NCI-H345 (cell line): ENCODE measurements at regions not wholly inside any gene's neighbourhood (a gene's known extent, or its start where the extent isn't known, plus 50 kb on each side); places are given as distances from the start of the nearest gene placed in this dataset.
A peak's percentile ranks its signal among the peaks of the same experiment; 100 is the strongest.
"Not testable (repeated sequence)": the region's sequence is repeated elsewhere in the genome, so short reads cannot be mapped to it uniquely, and the experiment has no call there.

Source experiments
- DNase-seq: peaks from one replicate; lab custom pipeline; 2025; lab: John Stamatoyannopoulos, UW

- no peak for DNase-seq
These were observed 57.4 kb upstream of the ZBTB20 start for GRCh38 chr3:115204475-115204874.

- no peak for DNase-seq
These were observed 61.1 kb upstream of the ZBTB20 start for GRCh38 chr3:115208066-115208750.

DNA sequence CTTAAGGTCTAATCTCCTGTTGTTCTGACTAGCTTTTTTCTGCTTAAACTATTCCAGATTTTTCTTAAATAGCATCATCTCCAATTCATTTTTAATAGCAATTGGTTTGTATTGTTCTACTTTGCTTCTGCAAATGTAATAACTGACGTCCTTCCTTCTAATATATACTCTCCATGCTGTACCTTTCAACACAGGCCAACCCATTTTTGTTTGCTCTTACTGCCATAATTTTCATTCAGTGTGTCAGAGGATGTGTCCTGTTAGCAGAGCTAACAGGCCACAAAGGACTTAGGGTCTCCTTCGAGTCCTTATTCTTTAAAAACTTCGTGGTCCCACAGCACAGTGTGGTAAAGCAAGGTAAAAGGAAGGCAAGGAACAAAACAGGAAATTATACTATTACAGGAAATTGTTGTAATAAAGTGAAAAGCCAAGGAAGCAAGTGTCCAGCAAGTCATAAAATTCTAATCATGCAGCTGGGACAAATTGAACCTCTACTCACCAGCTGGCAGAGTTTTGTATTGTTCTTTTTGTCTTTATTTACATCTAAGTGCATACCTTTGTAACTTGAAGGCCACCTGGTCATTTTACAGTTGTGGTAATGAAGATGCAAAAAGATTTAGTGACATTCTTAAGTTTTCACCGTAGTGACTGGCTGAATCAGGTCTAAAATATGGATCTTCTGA, 64.9 kb upstream of the ZBTB20 start:
- DNase-seq = no peak

DNA sequence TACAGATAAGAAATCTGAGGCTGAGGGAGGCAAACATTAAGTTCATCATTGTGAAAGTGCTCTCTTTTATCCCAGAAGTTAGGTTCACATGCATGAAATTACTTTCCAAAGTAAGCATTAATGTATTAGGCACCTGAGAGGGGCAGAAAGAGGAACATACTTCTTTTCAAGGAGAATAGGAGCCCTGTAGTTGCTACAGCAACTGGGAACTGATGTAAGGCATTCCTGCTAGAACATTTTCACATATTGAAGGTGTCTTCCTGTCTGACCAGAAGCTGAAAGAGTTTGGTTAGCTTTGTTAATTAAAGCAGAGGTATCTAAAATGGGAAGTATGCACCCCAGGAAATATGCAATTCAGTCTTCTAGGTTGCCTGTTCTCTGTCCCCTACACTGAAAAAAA, 65.5 kb upstream of the ZBTB20 start:
- no peak for DNase-seq

- DNase-seq = not testable (repeated sequence)
These were observed 66.0 kb upstream of the ZBTB20 start for GRCh38 chr3:115213052-115213451.

- DNase-seq = no peak
These were observed 70.2 kb upstream of the ZBTB20 start for GRCh38 chr3:115217292-115217677.

GRCh38 chr3:115217678-115218451, 70.8 kb upstream of the ZBTB20 start:
- DNase-seq = peak; percentile 46

- DNase-seq = no peak
These were observed 71.8 kb upstream of the ZBTB20 start for GRCh38 chr3:115218859-115219258.

GRCh38 chr3:115224687-115225086, 77.6 kb upstream of the ZBTB20 start:
- DNase-seq = no peak

DNA sequence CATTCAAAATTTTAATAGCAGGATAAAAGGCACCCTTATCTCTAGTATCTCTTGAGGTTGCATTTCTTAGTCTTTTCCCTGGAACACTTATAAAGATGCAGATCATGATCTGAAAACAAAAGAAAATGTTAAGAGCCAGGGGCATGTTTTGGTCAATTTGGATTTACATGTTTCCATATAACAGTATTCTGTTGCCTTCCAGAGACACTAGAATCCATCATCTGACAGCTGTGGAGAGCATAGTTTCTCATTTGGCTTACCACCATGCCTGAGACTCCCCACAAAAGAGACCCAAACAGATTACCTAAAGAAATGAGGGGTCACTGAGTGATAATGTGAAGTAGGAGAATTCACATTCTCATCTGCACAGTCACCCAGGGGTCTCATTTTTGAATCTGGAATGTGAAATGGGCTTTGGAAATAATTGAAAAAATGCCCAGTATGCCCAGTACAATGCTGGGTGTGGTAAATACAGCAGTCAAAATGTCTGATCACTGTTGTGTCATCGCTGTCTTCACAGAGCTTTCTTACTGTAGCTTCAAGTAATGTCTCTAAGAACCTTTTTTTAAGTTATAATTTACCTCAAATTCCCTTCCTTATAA, 79.9 kb upstream of the ZBTB20 start:
- no peak for DNase-seq

- DNase-seq = no peak
These were observed 80.4 kb upstream of the ZBTB20 start for GRCh38 chr3:115227461-115227860.

GRCh38 chr3:115228266-115228665, 81.2 kb upstream of the ZBTB20 start:
- no peak for DNase-seq

- no peak for DNase-seq
These were observed 85.1 kb upstream of the ZBTB20 start for GRCh38 chr3:115232167-115232566.

DNA sequence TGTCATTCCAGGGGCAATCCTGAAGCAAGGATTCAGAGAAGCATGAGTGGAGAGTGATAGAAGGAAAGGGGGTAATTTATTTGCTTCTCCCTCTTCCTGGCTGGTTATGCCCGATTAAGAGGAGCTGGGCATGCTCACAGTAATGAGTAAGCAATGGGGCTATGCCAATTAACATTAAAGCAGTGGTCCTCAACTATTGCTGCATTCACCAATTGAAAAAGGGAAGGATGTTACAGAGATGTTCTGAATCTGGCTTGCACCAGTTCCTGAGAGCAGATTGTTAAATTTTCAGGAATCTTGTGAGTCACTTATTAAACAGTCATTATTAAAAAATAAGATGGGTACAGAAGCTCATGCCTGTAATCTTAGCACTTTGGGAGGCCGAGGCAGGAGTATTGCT, 85.9 kb upstream of the ZBTB20 start:
- DNase-seq = no peak

DNA sequence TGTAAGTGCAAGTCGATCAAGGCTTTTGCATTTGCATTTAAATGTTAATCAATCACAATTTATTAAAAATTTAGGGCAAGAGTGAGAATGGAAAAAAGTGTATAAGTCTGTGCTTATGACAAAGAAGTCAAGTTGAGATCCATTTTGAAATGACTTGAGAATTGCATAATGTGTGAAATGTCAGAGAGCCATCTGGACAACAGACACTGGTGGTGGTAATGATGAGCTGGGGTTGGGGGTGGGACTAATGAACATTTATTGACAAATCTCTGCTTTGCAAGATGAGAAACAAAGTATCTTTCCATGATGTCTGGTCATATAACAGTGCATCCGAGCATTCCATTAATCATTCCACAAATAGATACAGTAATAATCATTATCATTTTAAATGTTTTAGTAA, 89.4 kb upstream of the ZBTB20 start:
- no peak for DNase-seq

DNA sequence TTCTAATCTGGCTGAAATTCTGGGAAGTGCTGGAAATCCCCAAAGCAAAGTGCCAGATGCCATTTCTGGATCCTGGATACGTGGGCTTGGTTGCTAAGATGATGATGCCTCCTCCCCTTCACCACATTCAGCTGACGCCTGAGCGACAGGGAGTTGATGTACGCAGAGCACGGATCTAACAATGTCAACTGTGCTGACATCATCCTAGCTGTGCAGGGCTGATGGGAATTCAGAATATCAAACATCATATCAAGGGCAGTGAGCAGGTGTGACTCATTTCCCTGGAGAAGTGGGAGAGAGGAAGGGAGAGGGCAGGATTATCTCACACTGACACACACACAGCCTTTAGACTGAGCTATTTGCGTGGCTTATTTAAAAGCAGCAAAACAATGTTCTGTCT, 92.6 kb upstream of the ZBTB20 start:
- peak; percentile 83 for DNase-seq

DNA sequence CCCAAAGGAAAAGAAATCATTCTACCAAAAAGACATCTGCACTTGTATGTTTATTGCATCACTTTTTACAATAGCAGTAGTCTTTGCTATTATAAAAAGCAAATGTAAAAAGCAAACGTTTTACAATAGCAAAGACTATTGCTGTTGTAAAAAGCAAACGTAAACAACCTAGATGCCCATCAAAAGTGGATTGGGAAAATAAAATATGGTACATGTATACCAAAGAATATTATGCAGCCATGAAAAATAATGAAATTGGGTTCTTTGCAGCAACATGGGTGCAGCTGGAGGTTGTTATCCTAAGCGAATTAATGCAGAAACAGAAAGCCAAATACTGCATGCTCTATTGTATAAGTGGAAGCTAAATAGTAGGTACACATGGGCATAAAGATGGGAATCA, 97.3 kb upstream of the ZBTB20 start:
- no peak for DNase-seq

DNA sequence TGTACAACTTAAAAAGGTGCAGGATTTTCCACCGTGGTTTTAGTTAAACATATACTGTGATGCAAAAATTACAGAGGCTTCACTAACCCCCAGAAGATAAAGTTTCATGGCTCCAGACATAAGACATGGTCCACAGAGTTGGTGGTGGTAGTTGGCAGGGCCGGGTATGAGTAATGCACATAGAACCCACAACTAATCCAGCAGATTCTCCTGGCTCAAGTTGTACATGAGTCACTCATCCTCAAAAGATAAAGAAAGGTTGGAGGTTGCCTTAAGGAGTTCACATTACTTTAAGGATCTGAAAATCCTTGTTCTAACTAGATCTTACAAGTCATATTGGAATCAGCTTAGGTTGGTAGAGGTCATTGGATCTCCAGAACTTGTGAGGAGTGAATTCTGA, 98.3 kb upstream of the ZBTB20 start:
- no peak for DNase-seq

DNA sequence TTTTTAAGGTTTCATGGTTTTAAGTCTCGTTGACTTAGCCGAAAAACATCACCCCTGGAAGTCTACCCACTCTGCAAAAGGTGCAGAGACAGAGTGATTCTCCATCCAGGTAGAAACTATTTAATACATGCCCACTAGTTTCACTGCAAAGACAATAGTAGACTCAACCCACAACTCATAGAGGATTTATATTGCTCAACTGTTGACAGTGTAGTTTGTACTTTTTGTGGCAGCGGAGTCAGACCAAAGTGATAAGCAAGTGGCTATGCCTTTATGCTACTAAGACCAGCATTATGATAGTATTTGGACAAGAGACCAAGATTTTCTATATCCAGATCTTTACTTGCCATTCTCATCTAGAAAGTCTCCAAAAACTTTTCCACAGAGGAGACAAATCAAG, 98.8 kb upstream of the ZBTB20 start:
- DNase-seq = no peak

DNA sequence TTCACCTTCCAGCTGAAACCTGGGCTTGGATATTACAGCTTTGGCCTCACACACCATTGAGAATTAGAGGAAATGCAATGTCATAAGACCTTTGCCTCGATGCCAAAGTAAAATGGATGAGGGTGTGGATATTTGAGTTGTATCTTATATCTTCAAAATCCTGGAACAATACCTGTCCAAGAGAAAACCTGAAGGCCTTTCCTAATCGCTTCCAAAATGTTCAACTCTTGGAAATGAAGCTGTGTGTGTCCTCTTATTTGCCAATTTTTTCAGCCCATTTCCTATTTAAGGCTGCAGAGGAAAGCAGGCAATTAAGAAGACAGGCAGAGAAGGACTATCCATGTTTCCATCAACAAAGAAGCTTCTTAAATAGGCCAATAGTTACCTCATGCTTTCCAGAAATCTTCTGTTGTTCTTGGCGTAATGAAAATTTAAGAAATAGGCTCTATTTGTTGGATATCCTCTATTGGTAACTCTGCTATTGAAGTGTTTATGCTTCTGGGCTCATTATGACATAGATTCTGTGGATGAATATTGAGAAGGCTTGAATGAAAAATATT, 99.5 kb upstream of the ZBTB20 start:
- DNase-seq = no peak

DNA sequence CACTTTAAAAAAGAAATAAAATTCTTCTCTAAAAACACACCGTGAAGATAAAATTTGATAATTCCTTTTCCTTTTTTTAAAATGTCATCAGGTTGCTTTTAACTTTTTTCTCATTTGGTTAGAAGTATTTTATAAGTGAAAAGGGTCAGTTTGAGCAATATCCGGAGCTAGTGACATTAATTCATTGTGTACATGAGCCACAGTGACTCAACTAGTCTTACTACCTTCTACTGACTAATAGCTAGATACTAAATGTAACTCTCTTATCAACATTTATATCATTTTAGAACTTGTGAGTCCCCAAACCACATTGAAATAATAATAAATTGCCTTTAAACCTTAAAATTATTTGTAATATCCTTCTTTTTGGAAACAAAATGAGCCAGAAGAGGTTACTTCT, 101.2 kb upstream of the ZBTB20 start:
- DNase-seq = no peak

DNA sequence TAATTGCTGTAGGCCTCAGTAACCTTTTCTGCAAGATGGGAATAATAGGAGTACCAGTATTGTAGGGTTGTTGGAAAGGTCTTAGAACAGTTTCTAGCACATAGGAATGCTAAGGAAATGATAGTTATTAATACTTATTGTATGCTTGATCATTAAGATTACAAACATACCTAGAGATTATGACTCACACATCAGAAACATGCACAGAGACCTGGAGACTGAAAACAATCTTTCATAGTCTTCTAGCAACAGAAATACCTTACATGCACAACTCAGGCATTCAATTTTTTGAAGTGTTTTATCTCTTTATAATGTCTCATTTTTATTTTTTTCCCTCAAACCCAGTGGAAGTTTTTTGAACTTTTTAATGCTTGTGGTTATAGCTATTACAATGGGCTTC, 104.4 kb upstream of the ZBTB20 start:
- DNase-seq = no peak

DNA sequence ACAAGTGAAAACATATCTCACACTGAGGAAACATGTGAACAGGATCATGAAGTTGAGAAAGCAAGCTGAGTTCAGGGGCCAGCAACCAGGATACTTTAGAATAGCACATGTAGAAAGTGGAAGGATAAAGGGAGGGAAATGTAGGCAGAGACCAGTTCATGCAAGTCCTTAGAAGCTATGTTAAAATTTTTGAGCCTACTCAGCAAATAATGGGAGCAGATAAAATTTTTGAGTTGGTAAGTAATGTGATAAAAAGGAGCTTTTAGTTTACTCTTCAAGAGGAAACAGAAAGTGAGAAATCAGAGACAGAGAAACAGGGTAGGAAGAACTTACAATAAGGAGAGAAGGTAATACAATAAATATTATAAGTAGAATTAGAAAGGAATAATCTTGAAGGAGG, 105.6 kb upstream of the ZBTB20 start:
- no peak for DNase-seq
